ENCODE measurements at regions not wholly inside any gene's neighbourhood (a gene's known extent, or its start where the extent isn't known, plus 50 kb on each side); places are given as distances from the start of the nearest gene placed in this dataset.
A peak's percentile ranks its signal among the peaks of the same experiment; 100 is the strongest.

DNA sequence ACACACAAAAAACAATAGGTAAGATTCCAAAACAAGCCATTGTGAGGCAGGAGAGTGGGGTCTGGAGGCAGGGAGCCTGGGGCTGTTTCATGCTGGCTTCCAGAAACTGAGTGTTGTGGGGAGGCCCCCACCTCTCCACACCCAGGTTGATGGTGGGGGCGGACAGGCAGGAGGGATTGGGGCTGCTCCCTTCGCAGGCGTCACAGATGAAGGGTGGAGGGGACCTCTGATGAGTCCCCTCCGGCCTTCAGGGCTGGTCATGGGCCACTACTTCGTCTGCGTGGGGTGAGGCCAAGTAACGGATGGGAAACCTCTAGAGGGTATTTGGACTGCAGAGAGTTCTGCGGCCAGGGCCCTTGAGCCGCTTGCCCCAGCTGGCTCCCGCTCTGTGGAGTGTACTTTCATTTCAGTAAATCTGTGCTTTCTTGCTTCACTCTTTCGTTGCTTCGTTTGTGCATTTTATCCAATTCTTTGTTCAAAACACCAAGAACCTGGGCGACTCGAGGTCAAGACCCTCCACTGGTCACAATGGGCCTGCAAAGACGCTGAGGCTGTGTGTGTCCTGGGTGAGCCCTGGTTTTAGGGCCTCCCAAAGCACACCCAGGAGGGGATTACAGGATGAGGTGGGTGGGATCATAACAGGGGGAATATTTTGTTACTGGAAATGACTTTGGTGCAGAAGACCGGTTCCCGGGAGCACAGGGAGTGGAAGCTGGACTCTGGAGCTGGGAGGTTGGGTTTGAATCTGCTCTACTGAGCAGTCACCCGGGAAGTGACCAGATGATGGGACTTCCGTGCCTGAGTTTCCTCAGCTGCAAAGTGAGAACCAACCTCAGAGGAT, 83.7 kb upstream of the ADRA2C start:
- no peak for DNase-seq
- Histone ChIP-seq H3K4me3 (ENCODE audit: insufficient read depth, low read depth, low read length) (no peak overlapping the region), H3K27me3 (ENCODE audit: control insufficient read depth, insufficient read depth, low read length) (no peaks in the 10 kb centered on the region), H3K36me3 (replicated peaks; ENCODE audit: control insufficient read depth, insufficient read depth, low read length) (no peaks in the 10 kb centered on the region)

DNA sequence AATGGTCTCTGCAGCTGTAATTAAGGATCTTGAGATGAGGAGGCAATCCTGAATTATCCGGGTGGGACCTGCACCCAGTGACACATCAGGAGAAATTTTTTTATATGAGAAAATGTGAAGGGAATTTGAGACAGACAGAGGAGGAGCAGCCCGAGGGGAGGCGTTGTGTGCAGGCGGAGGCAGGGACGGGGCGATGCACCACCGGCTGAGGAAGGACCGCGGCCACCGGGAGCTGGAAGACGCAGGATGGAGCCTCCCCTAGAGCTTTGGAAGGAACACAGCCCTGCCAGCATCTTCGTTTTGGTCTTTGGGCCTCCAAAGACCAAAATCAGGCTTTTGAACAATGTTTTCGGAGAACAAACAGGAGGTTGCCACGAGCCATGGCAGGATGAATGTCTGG, 85.0 kb upstream of the ADRA2C start:
- Histone ChIP-seq H3K4me3 (ENCODE audit: insufficient read depth, low read depth, low read length) (no peak overlapping the region), H3K27me3 (ENCODE audit: control insufficient read depth, insufficient read depth, low read length) (no peaks in the 10 kb centered on the region), H3K36me3 (replicated peaks; ENCODE audit: control insufficient read depth, insufficient read depth, low read length) (no peaks in the 10 kb centered on the region)
- no peak for DNase-seq

DNA sequence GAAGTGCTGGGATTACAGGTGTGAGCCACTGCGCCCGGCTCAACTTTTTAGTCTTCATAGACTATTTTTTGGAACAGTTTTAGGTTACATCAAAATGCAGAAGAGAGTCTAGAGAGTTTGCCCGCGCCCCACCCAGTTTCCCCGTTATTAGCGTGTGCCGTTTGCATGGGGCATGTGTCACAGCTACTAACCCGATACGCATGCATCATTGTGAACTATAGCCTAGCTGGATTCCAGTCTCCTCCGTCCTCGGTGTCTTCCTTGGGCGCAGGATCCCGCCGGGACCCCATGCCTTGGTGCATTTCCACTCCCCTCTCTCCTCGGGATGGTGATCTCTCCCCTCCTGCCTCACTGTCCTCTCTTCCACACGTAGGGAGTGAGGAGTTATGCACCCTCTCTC, 85.5 kb upstream of the ADRA2C start:
- no peaks in the 10 kb centered on the region for H3K36me3 ChIP-seq (replicated peaks; ENCODE audit: control insufficient read depth, insufficient read depth, low read length)
- no peaks in the 10 kb centered on the region for H3K27me3 ChIP-seq (ENCODE audit: control insufficient read depth, insufficient read depth, low read length)
- no peak overlapping the region for H3K4me3 ChIP-seq (ENCODE audit: insufficient read depth, low read depth, low read length)
- no peak for DNase-seq

DNA sequence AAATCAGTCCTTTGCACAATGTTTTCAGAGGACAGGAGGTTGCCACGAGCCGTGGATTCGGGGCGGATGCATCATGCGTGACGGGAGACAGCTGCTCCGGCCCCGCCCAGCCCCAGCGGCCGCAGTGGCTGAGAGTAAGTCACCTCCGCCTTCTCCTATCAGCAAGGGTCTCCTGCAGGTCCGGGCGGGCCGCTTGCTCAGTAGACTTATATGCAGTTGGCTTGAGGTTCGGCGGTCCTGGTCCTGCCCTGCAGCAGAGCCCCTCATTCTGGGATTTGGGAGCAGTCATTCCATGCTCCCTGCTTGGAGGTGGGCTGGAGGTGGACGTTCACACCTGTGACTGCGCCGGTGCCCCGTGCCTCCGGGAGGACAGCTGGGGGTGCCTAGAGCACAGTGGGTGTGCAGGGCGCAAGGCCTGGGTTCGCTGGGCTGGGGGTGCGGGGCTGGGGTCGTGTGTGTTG, 86.3 kb upstream of the ADRA2C start:
- Histone ChIP-seq H3K4me3 (ENCODE audit: insufficient read depth, low read depth, low read length) (no peak overlapping the region), H3K36me3 (replicated peaks; ENCODE audit: control insufficient read depth, insufficient read depth, low read length) (no peaks in the 10 kb centered on the region), H3K27me3 (ENCODE audit: control insufficient read depth, insufficient read depth, low read length) (no peaks in the 10 kb centered on the region)
- DNase-seq, result peak; percentile 67

DNA sequence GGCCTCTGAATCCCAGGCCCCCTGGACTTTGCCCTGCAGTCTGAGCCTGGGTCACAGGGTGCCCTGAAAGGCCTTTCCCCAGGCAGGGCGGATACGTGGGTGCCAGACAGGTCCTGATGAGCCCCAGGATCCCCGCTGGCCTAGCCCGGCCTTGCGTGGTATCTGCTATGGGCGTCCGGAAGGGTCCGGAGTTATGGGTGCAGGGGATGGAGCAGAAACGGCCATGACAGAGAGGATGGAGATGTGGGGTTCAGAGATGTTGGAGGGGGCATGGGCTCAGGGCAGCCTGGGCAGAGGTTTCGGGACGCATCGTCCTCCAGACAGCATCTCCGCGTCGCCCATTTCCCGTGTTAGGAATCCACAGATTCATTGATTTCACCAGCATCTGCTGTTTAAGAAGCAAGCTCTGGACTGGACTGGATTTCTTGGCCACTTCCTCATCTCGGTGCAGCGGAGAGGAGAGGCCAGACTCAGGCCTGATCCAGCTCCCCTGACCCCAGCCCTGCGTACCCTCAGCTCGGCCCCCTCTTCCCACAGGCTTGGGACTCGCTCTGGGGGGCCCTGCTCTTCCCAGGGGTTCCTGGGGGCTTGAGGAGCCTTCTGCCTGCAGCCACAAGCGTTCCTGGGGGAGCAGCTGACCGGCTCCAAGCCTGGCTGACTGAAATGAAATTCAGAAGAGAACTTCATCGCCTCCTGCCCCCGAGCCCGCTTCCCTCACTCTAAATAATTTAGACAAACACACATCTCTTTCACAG, 86.9 kb upstream of the ADRA2C start:
- Histone ChIP-seq H3K36me3 (replicated peaks; ENCODE audit: control insufficient read depth, insufficient read depth, low read length) (no peaks in the 10 kb centered on the region), H3K4me3 (ENCODE audit: insufficient read depth, low read depth, low read length) (no peak overlapping the region), H3K27me3 (ENCODE audit: control insufficient read depth, insufficient read depth, low read length) (no peaks in the 10 kb centered on the region)
- no peak for DNase-seq

DNA sequence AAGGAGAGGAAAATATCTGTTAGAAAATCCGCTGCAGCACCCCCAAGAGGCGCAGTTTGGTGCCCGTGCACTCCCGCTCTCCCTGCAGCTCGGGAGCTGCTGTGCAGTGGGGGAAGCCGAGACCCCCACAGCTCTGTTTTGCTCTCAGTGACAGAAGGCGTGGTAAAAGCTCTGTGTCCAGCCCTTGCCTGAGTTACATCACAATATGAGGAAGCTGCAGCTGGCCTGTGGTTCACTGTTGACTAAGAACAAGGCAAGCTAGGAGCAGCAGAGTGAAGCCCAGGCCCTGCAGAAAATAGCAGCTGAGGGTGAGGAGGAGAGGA, 88.5 kb upstream of the ADRA2C start:
- Histone ChIP-seq H3K4me3 (ENCODE audit: insufficient read depth, low read depth, low read length) (no peak overlapping the region), H3K27me3 (ENCODE audit: control insufficient read depth, insufficient read depth, low read length) (no peaks in the 10 kb centered on the region), H3K36me3 (replicated peaks; ENCODE audit: control insufficient read depth, insufficient read depth, low read length) (no peaks in the 10 kb centered on the region)
- peak; percentile 66 for DNase-seq

DNA sequence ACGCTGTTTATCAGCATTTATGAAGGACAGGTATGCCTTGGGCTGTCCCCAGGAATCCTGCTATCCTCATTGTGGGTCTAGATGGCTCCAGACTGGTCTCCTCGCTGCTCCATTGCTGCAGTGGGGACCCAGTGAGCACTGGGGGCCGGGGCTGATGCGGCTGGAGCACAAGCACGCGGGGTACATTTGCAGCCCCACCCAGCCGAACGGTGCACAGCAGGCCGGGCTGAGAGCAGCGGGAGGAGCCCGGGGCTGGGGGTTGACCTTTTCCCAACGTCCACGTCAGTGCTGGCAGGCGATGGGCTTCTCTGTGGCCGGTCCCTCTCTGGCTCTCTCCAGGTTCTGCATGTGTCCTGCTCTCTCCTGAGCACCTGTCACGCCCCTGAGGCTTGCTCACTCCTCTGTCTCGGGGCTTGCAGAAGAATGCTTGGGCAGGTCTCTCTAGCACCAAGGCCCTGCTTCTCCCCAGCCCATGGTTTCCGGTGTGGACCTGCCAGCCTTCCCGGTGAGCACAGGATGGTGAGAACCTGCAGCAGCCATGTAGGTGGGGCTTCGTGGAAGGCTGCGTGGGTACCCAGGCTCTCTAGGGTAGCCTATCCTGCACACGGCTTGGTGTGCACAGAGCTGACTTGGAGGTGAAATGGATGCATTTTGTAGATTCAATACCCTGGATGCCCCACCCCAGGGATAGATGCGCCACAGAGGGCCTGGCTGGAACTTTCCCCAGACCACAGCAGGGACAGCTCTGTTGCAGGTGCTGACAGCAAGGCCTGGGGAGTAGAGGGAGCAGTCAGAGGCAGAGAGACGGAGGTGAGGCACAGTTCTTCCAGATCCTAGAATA, 89.1 kb upstream of the ADRA2C start:
- no peak for DNase-seq
- H3K27me3 ChIP-seq (ENCODE audit: control insufficient read depth, insufficient read depth, low read length), result no peaks in the 10 kb centered on the region
- no peaks in the 10 kb centered on the region for H3K36me3 ChIP-seq (replicated peaks; ENCODE audit: control insufficient read depth, insufficient read depth, low read length)
- H3K4me3 ChIP-seq (ENCODE audit: insufficient read depth, low read depth, low read length), result no peak overlapping the region

DNA sequence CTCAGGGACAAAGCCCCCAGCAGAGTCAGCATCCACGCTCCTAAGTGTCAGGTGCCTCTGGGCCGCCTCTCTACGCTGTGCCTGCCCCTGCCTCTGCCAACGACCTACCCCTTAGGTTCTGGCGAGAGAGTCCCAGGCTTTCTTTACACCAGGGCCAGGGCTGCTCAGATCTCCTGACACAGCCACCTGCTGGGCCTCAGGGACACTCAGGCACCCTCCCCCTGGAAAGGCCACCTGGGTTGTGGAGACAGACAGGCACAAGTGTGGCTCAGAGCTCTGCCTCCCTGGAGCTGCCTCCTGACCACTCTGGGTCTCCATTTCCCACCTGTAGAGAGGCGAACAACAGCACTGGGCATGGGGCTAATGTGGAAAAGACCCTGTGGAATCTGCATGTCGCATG, 90.0 kb upstream of the ADRA2C start:
- no peak overlapping the region for H3K4me3 ChIP-seq (ENCODE audit: insufficient read depth, low read depth, low read length)
- DNase-seq, result no peak
- no peaks in the 10 kb centered on the region for H3K27me3 ChIP-seq (ENCODE audit: control insufficient read depth, insufficient read depth, low read length)
- H3K36me3 ChIP-seq (replicated peaks; ENCODE audit: control insufficient read depth, insufficient read depth, low read length), result no peaks in the 10 kb centered on the region

DNA sequence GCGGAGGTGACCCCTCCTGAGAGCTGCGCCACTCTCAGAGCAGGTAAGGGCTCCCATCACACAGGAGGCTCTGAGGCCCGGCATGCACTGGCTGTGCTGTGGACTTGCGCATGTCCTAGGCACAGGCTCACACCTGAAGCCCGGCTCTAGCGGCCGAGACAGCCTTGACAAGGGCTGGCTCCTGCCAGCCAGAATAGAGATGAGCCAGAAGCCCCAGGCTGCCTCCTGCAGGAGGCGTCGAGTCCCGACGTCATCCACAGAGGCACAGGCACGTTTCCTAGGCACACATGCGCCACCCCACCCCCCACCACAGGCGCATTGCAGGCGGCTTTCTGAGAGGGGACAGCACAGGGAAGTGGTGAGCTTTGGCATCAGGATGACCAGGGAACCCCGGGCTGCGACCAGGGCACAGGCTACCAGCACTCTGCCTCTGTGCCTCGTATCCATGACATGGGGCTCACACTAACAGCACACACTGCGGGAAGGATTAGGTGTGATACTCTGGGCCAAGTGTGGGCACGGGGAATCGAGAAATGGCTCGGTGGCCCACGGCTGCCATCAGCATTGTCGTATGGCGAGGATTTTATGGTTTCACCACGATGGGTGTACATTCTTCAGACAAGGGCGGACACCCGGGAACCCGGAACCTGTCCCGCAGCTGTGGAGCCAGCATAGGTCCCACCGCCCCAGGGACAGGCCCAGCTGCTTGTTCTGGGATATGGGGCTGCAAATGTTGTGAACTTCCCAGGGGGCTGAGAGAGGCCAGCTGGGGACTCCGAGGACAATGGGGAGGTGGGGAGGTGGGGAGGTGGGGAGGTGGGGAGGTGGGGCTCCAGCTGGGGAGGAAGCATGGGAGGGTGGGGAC, 90.7 kb upstream of the ADRA2C start:
- Histone ChIP-seq H3K36me3 (replicated peaks; ENCODE audit: control insufficient read depth, insufficient read depth, low read length) (no peaks in the 10 kb centered on the region), H3K4me3 (ENCODE audit: insufficient read depth, low read depth, low read length) (no peak overlapping the region), H3K27me3 (ENCODE audit: control insufficient read depth, insufficient read depth, low read length) (no peaks in the 10 kb centered on the region)
- peak; percentile 83 for DNase-seq

DNA sequence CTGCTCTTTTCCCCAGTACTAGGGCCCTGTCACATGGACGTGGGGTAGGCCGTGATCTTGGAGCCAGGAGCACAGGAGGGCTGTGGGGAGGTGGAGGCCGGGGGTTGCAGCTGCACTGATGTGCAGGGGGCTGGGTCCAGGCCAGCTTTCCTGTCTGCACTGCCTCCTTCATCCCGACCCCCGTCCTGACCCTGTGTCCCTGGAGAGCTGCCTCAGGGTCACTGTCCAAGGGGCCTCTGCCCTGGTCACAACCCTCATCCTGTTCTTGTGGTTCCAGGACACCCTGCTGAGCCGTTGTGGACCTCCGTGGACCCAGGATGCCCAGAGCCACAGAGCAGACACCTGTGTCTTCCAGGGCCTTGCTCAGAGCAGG, 91.7 kb upstream of the ADRA2C start:
- no peaks in the 10 kb centered on the region for H3K36me3 ChIP-seq (replicated peaks; ENCODE audit: control insufficient read depth, insufficient read depth, low read length)
- H3K4me3 ChIP-seq (ENCODE audit: insufficient read depth, low read depth, low read length), result no peak overlapping the region
- no peaks in the 10 kb centered on the region for H3K27me3 ChIP-seq (ENCODE audit: control insufficient read depth, insufficient read depth, low read length)
- DNase-seq, result no peak

DNA sequence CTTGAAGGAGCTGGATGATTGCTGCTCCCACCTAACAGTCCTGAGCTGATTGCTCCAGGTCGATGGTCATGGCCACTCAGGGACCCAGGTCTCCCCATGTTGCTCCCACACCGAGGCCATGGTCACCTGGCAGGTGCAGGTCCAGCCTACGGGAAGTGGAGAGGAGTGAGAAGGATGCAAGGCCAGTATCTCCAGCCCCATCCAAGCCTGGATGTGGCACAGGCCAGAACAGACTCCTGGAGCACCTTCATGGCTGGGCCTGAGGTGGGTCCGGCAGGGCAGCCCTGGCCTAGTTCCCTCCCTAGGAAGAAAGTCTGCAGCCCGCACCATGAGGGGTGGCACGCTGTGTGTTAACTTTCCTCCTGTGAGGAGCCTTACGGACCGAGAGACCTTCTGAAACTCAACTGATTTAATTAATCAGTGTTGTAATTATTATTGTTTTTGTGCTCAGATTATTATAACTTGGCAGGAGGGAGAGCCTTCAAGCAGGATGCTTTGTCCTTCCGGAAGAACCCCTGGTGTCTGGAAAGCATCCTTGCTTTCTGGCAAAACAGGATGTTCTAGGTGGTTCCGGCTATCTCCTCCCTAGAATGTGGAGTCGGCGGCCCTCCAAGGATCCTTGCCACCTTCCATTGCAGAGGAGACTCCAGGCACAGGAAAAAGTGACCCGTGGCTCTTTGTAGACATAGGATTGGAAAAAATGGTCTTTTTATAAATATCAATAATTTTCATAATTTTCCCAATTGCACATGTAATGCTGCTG, 92.3 kb upstream of the ADRA2C start:
- no peaks in the 10 kb centered on the region for H3K36me3 ChIP-seq (replicated peaks; ENCODE audit: control insufficient read depth, insufficient read depth, low read length)
- H3K27me3 ChIP-seq (ENCODE audit: control insufficient read depth, insufficient read depth, low read length), result no peaks in the 10 kb centered on the region
- no peak overlapping the region for H3K4me3 ChIP-seq (ENCODE audit: insufficient read depth, low read depth, low read length)
- DNase-seq, result no peak

DNA sequence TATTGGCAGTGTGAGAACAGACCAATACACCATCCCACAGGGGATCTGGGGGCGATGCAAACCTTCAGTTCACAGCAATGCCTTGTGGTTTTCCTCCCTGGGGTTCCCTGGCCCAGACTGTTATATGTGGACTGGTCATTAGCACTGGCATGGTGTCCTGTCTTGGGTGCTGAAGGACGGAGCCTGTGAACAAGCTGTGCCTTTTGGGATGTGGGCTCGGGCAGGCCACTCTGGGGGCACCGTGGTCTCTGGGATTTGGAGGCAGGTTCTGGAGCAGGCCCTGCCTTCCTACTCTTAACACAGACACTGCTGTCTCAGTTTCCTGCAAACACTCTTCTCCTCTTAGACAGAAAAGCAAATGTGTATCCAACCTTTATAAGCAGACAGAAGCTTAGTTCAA, 93.0 kb upstream of the ADRA2C start:
- Histone ChIP-seq H3K36me3 (replicated peaks; ENCODE audit: control insufficient read depth, insufficient read depth, low read length) (no peaks in the 10 kb centered on the region), H3K4me3 (ENCODE audit: insufficient read depth, low read depth, low read length) (no peak overlapping the region), H3K27me3 (ENCODE audit: control insufficient read depth, insufficient read depth, low read length) (no peaks in the 10 kb centered on the region)
- DNase-seq, result no peak

DNA sequence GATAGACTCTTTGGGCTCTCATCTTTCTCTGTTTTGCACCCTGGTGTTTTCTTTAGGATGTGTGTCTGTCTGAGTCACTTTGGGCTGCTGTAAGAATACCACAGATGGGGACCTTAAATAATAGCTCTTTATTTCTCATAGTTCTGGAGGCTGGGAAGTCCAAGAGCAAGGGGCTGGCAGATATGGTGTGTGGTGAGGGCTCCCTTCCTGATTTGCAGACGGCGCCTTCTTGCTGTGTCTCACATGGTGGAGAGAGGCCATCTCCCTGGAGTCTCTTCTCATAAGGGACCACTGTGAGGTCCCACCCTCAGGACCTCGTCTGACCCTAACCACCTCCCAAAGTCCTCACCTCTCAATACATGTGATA, 93.7 kb upstream of the ADRA2C start:
- no peak for DNase-seq
- H3K36me3 ChIP-seq (replicated peaks; ENCODE audit: control insufficient read depth, insufficient read depth, low read length), result no peaks in the 10 kb centered on the region
- no peak overlapping the region for H3K4me3 ChIP-seq (ENCODE audit: insufficient read depth, low read depth, low read length)
- no peaks in the 10 kb centered on the region for H3K27me3 ChIP-seq (ENCODE audit: control insufficient read depth, insufficient read depth, low read length)
